Keratinocyte (primary cell): ENCODE measurements at regions not wholly inside any gene's neighbourhood (a gene's known extent, or its start where the extent isn't known, plus 50 kb on each side); places are given as distances from the start of the nearest gene placed in this dataset.

Experiments used
- DNase-seq: peaks from one replicate; pipeline ENCODE4 v3.0.0-alpha.2; 2011; ENCODE audit warnings: low read depth, missing footprints, low spot score
- FAIRE-seq: peaks from 2 replicates; lab custom pipeline; 2011; peaks lifted over from hg19 to GRCh38; lab: Jason Lieb, UNC
- H2AFZ ChIP-seq: 2 replicates; pipeline ENCODE4 v1.6.0; 2012; ENCODE audit warnings: low read length, control low read depth, inconsistent platforms; ENCODE audit not compliant: control insufficient read depth
- H3K27ac ChIP-seq: 2 replicates; pipeline ENCODE4 v1.5.1; 2011; ENCODE audit warnings: low read length; ENCODE audit not compliant: control insufficient read depth, insufficient read depth
- H3K27me3 ChIP-seq: 3 replicates; pipeline ENCODE4 v1.6.0; 2011; ENCODE audit warnings: low read length; ENCODE audit not compliant: control insufficient read depth, insufficient read depth; ENCODE audit errors: extremely low read depth
- H3K36me3 ChIP-seq, 2 experiments: 2 replicates in 1 of 2; 3 replicates in 1 of 2; pipeline ENCODE4 v1.5.1; 2011; ENCODE audit warnings: low read length in 2 of 2, mild to moderate bottlenecking in 1 of 2; ENCODE audit not compliant: control insufficient read depth in 2 of 2, insufficient read depth in 2 of 2; ENCODE audit errors: extremely low read depth in 1 of 2
- H3K4me1 ChIP-seq: 3 replicates; pipeline ENCODE4 v1.5.1; 2011; ENCODE audit warnings: low read length; ENCODE audit not compliant: control insufficient read depth, insufficient read depth; ENCODE audit errors: extremely low read depth
- H3K4me2 ChIP-seq: 3 replicates; pipeline ENCODE4 v1.6.0; 2011; ENCODE audit warnings: low read depth, low read length; ENCODE audit not compliant: control insufficient read depth, insufficient read depth; ENCODE audit errors: extremely low read depth
- H3K4me3 ChIP-seq, 3 experiments: fragments of 200-600 bp in 1 of 3; sonication (generic) in 1 of 3; 2 replicates in 2 of 3; 3 replicates in 1 of 3; pipeline ENCODE4 v1.5.1; 2011 to 2016; ENCODE audit warnings: low read length in 3 of 3, mild to moderate bottlenecking in 3 of 3, control low read depth in 2 of 3, inconsistent platforms in 1 of 3, low read depth in 1 of 3, mixed read lengths in 1 of 3, mixed run types in 1 of 3, moderate library complexity in 1 of 3; ENCODE audit not compliant: control insufficient read depth in 2 of 3, insufficient read depth in 2 of 3; ENCODE audit errors: extremely low read depth in 1 of 3
- H3K79me2 ChIP-seq: 2 replicates; pipeline ENCODE4 v1.6.0; 2012; ENCODE audit warnings: low read length; ENCODE audit not compliant: control insufficient read depth, insufficient read depth
- H3K9ac ChIP-seq: 3 replicates; pipeline ENCODE4 v1.6.0; 2011; ENCODE audit warnings: low read length; ENCODE audit not compliant: control insufficient read depth, insufficient read depth; ENCODE audit errors: extremely low read depth
- H3K9me1 ChIP-seq: 3 replicates; pipeline ENCODE4 v1.6.0; 2011; ENCODE audit warnings: low read length; ENCODE audit not compliant: control insufficient read depth, insufficient read depth; ENCODE audit errors: extremely low read depth
- H3K9me3 ChIP-seq: 2 replicates; pipeline ENCODE4 v1.5.1; 2012; ENCODE audit warnings: low read depth, low read length; ENCODE audit not compliant: control insufficient read depth
- H4K20me1 ChIP-seq: 3 replicates; pipeline ENCODE4 v1.6.0; 2011; ENCODE audit warnings: low read length; ENCODE audit not compliant: control insufficient read depth, insufficient read depth; ENCODE audit errors: extremely low read depth
- CTCF ChIP-seq, 3 experiments: IDR thresholded peaks in 1 of 3; conservative IDR thresholded peaks in 1 of 3; optimal IDR thresholded peaks in 1 of 3; 2 replicates in 2 of 3; 3 replicates in 1 of 3; pipeline versions ENCODE3 to v1.5.1; 2011; ENCODE audit warnings: low read length in 3 of 3, mild to moderate bottlenecking in 3 of 3, moderate library complexity in 2 of 3, control low read depth in 1 of 3, inconsistent platforms in 1 of 3; ENCODE audit not compliant: insufficient read depth in 2 of 3; ENCODE audit errors: extremely low read depth in 1 of 3
- EZH2 ChIP-seq: IDR thresholded peaks from one replicate; pipeline ENCODE4 v1.6.1; 2012; ENCODE audit warnings: inconsistent platforms, mild to moderate bottlenecking, low read length, moderate library complexity
- dilution Hi-C: fragments of 300-500 bp; cut with MboI; formaldehyde crosslinking; loops from one replicate; pipeline ENCODE4 v1.7.0; 2020; ENCODE audit warnings: low sequenced_read_pairs; ENCODE audit not compliant: extremely low pct_ligation_motif_present

GRCh38 chr16:82358161-82358560, 188.1 kb upstream of the MPHOSPH6 start:
- TF ChIP-seq EZH2: no peak
- no peak for TF ChIP-seq CTCF (optimal IDR thresholded peaks at IDR 0.05 in 1 of 3, IDR thresholded peaks at IDR 0.05 in 1 of 3, conservative IDR thresholded peaks at IDR 0.05 in 1 of 3; ENCODE audit: extremely low read depth in 1 of 3, insufficient read depth in 2 of 3, low read length in 3 of 3)
- peaks cover 4% of the 10 kb centered on the region for H3K27me3 ChIP-seq
- H3K4me2 ChIP-seq: no peak overlapping the region
- H3K4me3 ChIP-seq: no peak overlapping the region
- no peaks in the 10 kb centered on the region for H3K9me3 ChIP-seq
- H3K36me3 ChIP-seq: no peaks in the 10 kb centered on the region
- no peak overlapping the region for H3K27ac ChIP-seq
- dilution Hi-C loops: no loop called here
- H3K79me2 ChIP-seq: no peaks in the 10 kb centered on the region
- no peaks in the 10 kb centered on the region for H3K9me1 ChIP-seq
- H4K20me1 ChIP-seq: no peaks in the 10 kb centered on the region
- no peak for DNase-seq
- H3K9ac ChIP-seq: no peak overlapping the region
- no peak overlapping the region for H2AFZ ChIP-seq
- no peak for FAIRE-seq
- no peaks in the 10 kb centered on the region for H3K4me1 ChIP-seq

DNA sequence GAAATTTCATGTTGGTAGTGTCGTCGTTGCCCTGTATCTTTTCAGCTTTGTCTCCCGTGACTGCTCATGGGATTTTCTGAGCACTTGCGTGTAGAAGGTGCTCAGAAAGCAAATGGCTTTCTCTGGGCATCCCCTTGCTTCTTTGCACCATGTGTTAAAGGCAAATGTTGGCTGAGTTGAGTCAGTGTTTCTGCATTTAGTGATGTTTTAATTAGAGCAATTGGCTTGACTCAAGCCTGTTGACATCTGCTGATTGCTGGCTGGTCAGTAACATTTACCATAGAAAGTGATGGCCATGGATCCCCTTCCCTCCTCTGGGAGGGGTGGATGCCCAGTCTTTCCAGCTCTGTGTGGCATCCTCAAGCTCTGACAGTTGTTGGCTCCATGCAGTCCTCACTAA, 187.2 kb upstream of the MPHOSPH6 start:
- no peak overlapping the region for H3K4me2 ChIP-seq
- no peak for FAIRE-seq

More for the DNA sequence above, 187.2 kb upstream of the MPHOSPH6 start:
- no peak overlapping the region for H3K9ac ChIP-seq
- no peaks in the 10 kb centered on the region for H3K9me1 ChIP-seq
- no peaks in the 10 kb centered on the region for H3K36me3 ChIP-seq
- no peak overlapping the region for H3K27ac ChIP-seq
- H3K4me1 ChIP-seq: no peaks in the 10 kb centered on the region
- H3K9me3 ChIP-seq: no peaks in the 10 kb centered on the region
- H4K20me1 ChIP-seq: no peaks in the 10 kb centered on the region
- no peak overlapping the region for H2AFZ ChIP-seq
- peaks cover 4% of the 10 kb centered on the region for H3K27me3 ChIP-seq
- dilution Hi-C loops: no loop called here
- H3K4me3 ChIP-seq: no peak overlapping the region
- no peaks in the 10 kb centered on the region for H3K79me2 ChIP-seq
- TF ChIP-seq EZH2 (no peak), CTCF (optimal IDR thresholded peaks at IDR 0.05 in 1 of 3, IDR thresholded peaks at IDR 0.05 in 1 of 3, conservative IDR thresholded peaks at IDR 0.05 in 1 of 3; ENCODE audit: extremely low read depth in 1 of 3, insufficient read depth in 2 of 3, low read length in 3 of 3) (no peak)
- no peak for DNase-seq
